Breast epithelium (tissue), 4 donors: ENCODE measurements at regions not wholly inside any gene's neighbourhood (a gene's known extent, or its start where the extent isn't known, plus 50 kb on each side); places are given as distances from the start of the nearest gene placed in this dataset.
"Not testable (repeated sequence)": the region's sequence is repeated elsewhere in the genome, so short reads cannot be mapped to it uniquely, and the experiment has no call there.

ENCODE experiments used
- DNase-seq, 2 donors: peaks; one replicate each; pipeline ENCODE4 v3.0.0-alpha.2; 2019; ENCODE audit warnings: low spot score in 2 of 2
- H3K27ac ChIP-seq, 2 donors: fragments of 200-600 bp; sonication (generic) in 1 of 2; one replicate each; pipeline ENCODE4 v1.5.1; 2016 to 2019; ENCODE audit warnings: mild to moderate bottlenecking in 1 of 2
- H3K27me3 ChIP-seq, 2 donors: fragments of 200-600 bp; sonication (generic) in 1 of 2; one replicate each; pipeline versions ENCODE4 v1.5.1 to v1.6.0; 2017 to 2019; ENCODE audit warnings: control low read depth in 1 of 2, mild to moderate bottlenecking in 1 of 2
- H3K36me3 ChIP-seq: fragments of 200-600 bp; one replicate; pipeline ENCODE4 v1.5.1; 2019
- H3K4me1 ChIP-seq, 2 donors: fragments of 200-600 bp; sonication (generic); one replicate each; pipeline ENCODE4 v1.5.1; 2016 to 2019; ENCODE audit warnings: control low read depth in 1 of 2
- H3K4me3 ChIP-seq, 3 donors: fragments of 200-600 bp; sonication (generic); 1 replicate in 2 of 3; 2 replicates in 1 of 3; pipeline ENCODE4 v1.5.1; 2016 to 2019; ENCODE audit warnings: mild to moderate bottlenecking in 3 of 3, moderate library complexity in 2 of 3
- H3K9me3 ChIP-seq, 2 donors: fragments of 200-600 bp; sonication (generic) in 1 of 2; one replicate each; pipeline ENCODE4 v1.5.1; 2016 to 2019; ENCODE audit warnings: control low read depth in 1 of 2
- POLR2A ChIP-seq: fragments of 450-650 bp; IDR thresholded peaks from one replicate; pipeline ENCODE4 v1.6.1; 2016; ENCODE audit warnings: antibody characterized with exemption, mild to moderate bottlenecking, moderate library complexity
- POLR2AphosphoS5 ChIP-seq, 3 donors: sonication (generic); formaldehyde crosslinking; IDR thresholded peaks; one replicate each; pipeline ENCODE4 v1.6.1; 2017; ENCODE audit warnings: antibody characterized with exemption in 3 of 3
- intact Hi-C: fragments of 100-400 bp; cut with DNase I; formaldehyde crosslinking; loops from one replicate; pipeline ENCODE4 v1.15.1; 2023; ENCODE audit warnings: low total_unique reads
- TF ChIP-seq, protein P1 (sequence below), 3 donors: fragments of 450-650 bp; IDR thresholded peaks; one replicate each; pipeline ENCODE4 v1.5.1; 2016 to 2017; ENCODE audit warnings: antibody characterized with exemption in 3 of 3, mild to moderate bottlenecking in 3 of 3, moderate library complexity in 3 of 3

DNA sequence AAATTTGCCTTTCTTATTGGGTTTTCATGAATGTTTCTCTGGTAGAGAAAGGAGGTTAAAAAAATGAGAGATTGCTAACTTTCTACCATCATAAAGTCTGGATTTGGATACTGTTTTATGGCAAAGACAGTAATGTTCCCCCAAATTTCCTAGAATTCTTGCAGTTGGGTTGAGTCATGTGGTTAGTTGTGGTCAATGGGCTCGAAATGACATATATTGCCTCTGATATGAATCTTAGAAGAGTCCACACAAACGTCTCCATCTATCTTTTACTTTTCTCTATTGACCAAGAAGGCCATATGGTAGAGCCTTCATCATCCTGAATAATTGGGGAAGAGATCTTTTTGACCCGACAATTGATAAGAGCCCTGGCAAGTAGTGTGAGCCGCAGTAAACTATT is 119.5 kb upstream of the PMCH start:
- no peaks in the 10 kb centered on the region for H3K9me3 ChIP-seq
- H3K27me3 ChIP-seq, result no peaks in the 10 kb centered on the region
- H3K36me3 ChIP-seq, result no peaks in the 10 kb centered on the region
- DNase-seq, result no peak
- no peak overlapping the region for H3K4me3 ChIP-seq
- no peak overlapping the region for H3K27ac ChIP-seq
- TF ChIP-seq POLR2AphosphoS5 (IDR thresholded peaks at IDR 0.05) (no peak), POLR2A (no peak)
- intact Hi-C loops, result no loop called here
- H3K4me1 ChIP-seq, result no peaks in the 10 kb centered on the region

DNA sequence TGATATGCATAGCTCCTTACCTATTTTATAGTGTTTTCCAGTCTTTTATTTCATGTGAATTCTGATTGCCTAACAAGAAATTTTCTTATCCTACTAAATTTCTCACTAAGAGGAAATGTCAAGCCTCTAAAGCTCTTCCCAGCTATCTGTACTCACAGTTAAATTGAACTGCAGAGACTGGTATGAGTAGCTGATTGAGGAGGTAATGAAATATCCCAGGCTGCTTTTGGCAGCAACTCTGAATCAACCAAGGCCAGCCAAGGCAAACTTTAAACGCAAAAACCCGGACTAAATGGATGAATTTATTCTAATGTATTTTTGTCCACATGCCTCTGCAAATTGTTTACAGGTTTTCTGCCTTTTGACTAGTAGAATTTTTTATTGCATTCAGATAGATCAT is 119.1 kb upstream of the PMCH start:
- intact Hi-C loops, result no loop called here
- TF ChIP-seq POLR2AphosphoS5 (IDR thresholded peaks at IDR 0.05), result no peak
- TF ChIP-seq, protein P1, sequence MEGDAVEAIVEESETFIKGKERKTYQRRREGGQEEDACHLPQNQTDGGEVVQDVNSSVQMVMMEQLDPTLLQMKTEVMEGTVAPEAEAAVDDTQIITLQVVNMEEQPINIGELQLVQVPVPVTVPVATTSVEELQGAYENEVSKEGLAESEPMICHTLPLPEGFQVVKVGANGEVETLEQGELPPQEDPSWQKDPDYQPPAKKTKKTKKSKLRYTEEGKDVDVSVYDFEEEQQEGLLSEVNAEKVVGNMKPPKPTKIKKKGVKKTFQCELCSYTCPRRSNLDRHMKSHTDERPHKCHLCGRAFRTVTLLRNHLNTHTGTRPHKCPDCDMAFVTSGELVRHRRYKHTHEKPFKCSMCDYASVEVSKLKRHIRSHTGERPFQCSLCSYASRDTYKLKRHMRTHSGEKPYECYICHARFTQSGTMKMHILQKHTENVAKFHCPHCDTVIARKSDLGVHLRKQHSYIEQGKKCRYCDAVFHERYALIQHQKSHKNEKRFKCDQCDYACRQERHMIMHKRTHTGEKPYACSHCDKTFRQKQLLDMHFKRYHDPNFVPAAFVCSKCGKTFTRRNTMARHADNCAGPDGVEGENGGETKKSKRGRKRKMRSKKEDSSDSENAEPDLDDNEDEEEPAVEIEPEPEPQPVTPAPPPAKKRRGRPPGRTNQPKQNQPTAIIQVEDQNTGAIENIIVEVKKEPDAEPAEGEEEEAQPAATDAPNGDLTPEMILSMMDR (IDR thresholded peaks at IDR 0.05), result no peak
- no peak for TF ChIP-seq POLR2A
- Histone ChIP-seq H3K4me1 (no peaks in the 10 kb centered on the region), H3K4me3 (no peak overlapping the region), H3K9me3 (no peaks in the 10 kb centered on the region), H3K36me3 (no peaks in the 10 kb centered on the region), H3K27ac (no peak overlapping the region), H3K27me3 (no peaks in the 10 kb centered on the region)
- no peak for DNase-seq

DNA sequence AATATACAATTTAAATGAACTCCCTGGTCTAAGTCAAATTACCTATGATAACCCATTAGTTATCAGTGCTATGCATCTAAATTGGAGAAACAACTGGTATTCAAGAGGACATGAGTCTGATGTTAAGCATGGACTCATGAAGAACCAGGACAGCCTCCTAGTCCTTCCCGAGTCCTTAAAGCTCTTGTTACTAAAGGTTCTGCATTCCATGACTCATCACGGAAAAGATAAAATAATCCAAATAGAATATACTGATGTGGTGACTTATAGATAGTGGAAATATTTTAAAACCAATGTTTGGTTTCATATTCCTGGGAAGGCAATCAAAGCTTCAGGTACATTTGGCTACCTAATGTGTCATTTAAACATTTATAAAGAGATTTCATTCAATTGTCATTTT is 117.2 kb upstream of the PMCH start:
- Histone ChIP-seq H3K27ac (no peak overlapping the region), H3K27me3 (no peaks in the 10 kb centered on the region), H3K36me3 (no peaks in the 10 kb centered on the region), H3K4me3 (no peak overlapping the region), H3K9me3 (no peaks in the 10 kb centered on the region), H3K4me1 (no peaks in the 10 kb centered on the region)
- intact Hi-C loops, result no loop called here
- TF ChIP-seq POLR2A (no peak), POLR2AphosphoS5 (IDR thresholded peaks at IDR 0.05) (no peak)
- TF ChIP-seq, protein P1 (IDR thresholded peaks at IDR 0.05), result no peak
- DNase-seq, result no peak

DNA sequence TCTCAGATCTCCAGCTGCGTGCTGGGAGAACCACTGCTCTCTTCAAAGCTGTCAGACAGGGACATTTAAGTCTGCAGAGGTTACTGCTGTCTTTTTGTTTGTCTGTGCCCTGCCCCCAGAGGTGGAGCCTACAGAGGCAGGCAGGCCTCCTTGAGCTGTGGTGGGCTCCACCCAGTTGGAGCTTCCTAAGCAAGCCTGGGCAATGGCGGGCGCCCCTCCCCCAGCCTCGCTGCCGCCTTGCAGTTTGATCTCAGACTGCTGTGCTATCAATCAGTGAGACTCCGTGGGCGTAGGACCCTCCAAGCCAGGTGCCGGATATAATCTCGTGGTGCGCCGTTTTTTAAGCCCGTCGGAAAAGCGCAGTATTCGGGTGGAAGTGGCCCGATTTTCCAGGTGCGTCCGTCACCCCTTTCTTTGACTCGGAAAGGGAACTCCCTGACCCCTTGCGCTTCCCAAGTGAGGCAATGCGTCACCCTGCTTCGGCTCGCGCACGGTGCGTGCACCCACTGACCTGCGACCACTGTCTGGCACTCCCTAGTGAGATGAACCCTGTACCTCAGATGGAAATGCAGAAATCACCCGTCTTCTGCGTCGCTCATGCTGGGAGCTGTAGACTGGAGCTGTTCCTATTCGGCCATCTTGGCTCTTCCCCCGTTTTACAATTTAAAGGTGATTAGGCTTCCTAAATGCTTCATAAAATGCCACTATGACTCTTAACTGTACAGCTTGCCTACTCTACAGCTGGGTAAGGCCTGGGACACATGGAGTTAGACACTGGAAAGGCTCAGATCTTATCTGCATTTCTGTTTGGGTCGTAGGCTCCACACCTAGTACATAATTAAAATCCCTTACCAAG is 115.7 kb upstream of the PMCH start:
- H3K4me3 ChIP-seq, DNase-seq, H3K27ac ChIP-seq, intact Hi-C loops, H3K9me3 ChIP-seq, H3K27me3 ChIP-seq, H3K36me3 ChIP-seq, H3K4me1 ChIP-seq: not testable (repeated sequence)

DNA sequence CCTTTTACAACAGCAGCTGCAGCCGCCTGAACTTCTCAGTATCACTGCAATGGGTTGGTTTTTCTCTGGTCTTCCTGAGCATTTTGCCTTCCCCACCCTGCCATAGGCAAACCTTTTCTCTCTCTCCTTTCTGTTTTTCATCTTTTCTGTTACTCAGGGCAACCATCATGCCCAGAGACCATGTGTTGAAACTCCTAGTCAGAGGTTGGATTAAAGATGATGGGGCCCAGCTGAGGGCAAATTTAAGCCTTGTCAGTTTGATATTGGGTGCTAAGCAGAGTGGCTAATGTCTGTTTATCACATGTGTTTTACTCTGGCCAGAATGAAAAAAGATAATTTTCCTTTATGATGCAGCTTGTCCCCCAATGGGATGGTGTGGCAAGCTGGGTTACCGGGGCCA is 107.9 kb upstream of the PMCH start:
- Histone ChIP-seq H3K9me3 (peaks cover 0 to 10% of the 10 kb centered on the region in 2 donors), H3K27me3 (no peaks in the 10 kb centered on the region), H3K4me1 (no peaks in the 10 kb centered on the region), H3K27ac (no peak overlapping the region), H3K36me3 (no peaks in the 10 kb centered on the region), H3K4me3 (no peak overlapping the region)
- intact Hi-C loops, result no loop called here
- DNase-seq, result no peak
- no peak for TF ChIP-seq POLR2AphosphoS5 (IDR thresholded peaks at IDR 0.05)

DNA sequence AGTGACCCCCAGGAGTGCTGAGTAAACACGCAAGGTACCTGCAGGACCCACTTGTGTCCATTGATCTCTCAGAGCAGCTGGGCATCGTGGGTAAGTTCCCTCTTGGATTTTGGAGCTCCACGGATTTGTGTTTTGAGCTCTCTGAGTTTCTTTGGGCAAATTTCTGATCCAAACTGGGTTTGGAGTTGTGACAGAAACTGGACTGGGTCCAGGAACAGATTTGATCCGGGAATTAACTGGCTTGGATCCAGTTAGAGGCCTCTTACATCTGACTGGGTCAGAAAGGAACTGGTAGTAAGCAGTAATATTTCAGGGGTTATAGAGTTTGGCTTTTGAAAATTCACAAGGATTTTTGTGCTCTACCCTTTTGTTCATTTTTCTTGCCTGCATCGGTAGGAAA is 107.0 kb upstream of the PMCH start:
- H3K27me3 ChIP-seq, DNase-seq, H3K27ac ChIP-seq, H3K4me3 ChIP-seq, intact Hi-C loops, H3K4me1 ChIP-seq, H3K36me3 ChIP-seq: not testable (repeated sequence)
- peaks cover 0 to 10% of the 10 kb centered on the region in 2 donors for H3K9me3 ChIP-seq

GRCh38 chr12:102302553-102302952 is 104.9 kb upstream of the PMCH start:
- H3K27me3 ChIP-seq, result no peaks in the 10 kb centered on the region
- H3K4me1 ChIP-seq, result no peaks in the 10 kb centered on the region
- TF ChIP-seq, protein P1 (IDR thresholded peaks at IDR 0.05), result no peak
- TF ChIP-seq POLR2AphosphoS5 (IDR thresholded peaks at IDR 0.05) (no peak), POLR2A (no peak)
- intact Hi-C loops, result no loop called here
- DNase-seq, result no peak
- no peak overlapping the region for H3K4me3 ChIP-seq
- peaks cover 0 to 10% of the 10 kb centered on the region in 2 donors for H3K9me3 ChIP-seq
- no peaks in the 10 kb centered on the region for H3K36me3 ChIP-seq
- H3K27ac ChIP-seq, result no peak overlapping the region
